Epithelial cell of esophagus (primary cell): ENCODE measurements at regions not wholly inside any gene's neighbourhood (a gene's known extent, or its start where the extent isn't known, plus 50 kb on each side); places are given as distances from the start of the nearest gene placed in this dataset.

Experiments
- DNase-seq: peaks from one replicate; pipeline ENCODE4 v3.0.0; 2010; ENCODE audit warnings: low read depth
- H3K4me3 ChIP-seq: 2 replicates; pipeline ENCODE4 v1.5.1; 2011; ENCODE audit warnings: mild to moderate bottlenecking, low read length, control low read depth
- CTCF ChIP-seq: IDR thresholded peaks from 2 replicates; pipeline ENCODE4 v1.5.1; 2011; ENCODE audit warnings: low read depth, mild to moderate bottlenecking, low read length, control low read depth, inconsistent platforms; ENCODE audit not compliant: insufficient read depth; ENCODE audit errors: missing control alignments

GRCh38 chr13:103965506-103966243 is 899.5 kb upstream of the SLC10A2 start:
- H3K4me3 ChIP-seq: no peak overlapping the region
- no peak for DNase-seq
- no peak for TF ChIP-seq CTCF

- no peak for TF ChIP-seq CTCF
- no peak overlapping the region for H3K4me3 ChIP-seq
- DNase-seq: no peak
These were observed 895.6 kb upstream of the SLC10A2 start for GRCh38 chr13:103961784-103962183.

GRCh38 chr13:103961129-103961528 is 894.9 kb upstream of the SLC10A2 start:
- no peak for TF ChIP-seq CTCF
- H3K4me3 ChIP-seq: no peak overlapping the region
- peak; percentile 13 for DNase-seq

- peak; percentile 16 for DNase-seq
- no peak for TF ChIP-seq CTCF
These were observed 893.8 kb upstream of the SLC10A2 start for GRCh38 chr13:103960001-103960400.

GRCh38 chr13:103958691-103959090 is 892.5 kb upstream of the SLC10A2 start:
- DNase-seq: no peak
- H3K4me3 ChIP-seq: no peak overlapping the region
- TF ChIP-seq CTCF: no peak

More at GRCh38 chr13:103960001-103960400, 893.8 kb upstream of the SLC10A2 start:
- H3K4me3 ChIP-seq: no peak overlapping the region

GRCh38 chr13:103957939-103958338 is 891.7 kb upstream of the SLC10A2 start:
- DNase-seq: no peak
- TF ChIP-seq CTCF: no peak

GRCh38 chr13:103953859-103954258 is 887.6 kb upstream of the SLC10A2 start:
- TF ChIP-seq CTCF: no peak
- no peak for DNase-seq
- H3K4me3 ChIP-seq: no peak overlapping the region

More at GRCh38 chr13:103957939-103958338, 891.7 kb upstream of the SLC10A2 start:
- no peak overlapping the region for H3K4me3 ChIP-seq
